CD4-positive, alpha-beta T cell treated with Interleukin-4 for 1 hour (primary cell): ENCODE measurements at regions not wholly inside any gene's neighbourhood (a gene's known extent, or its start where the extent isn't known, plus 50 kb on each side); places are given as distances from the start of the nearest gene placed in this dataset.

Experiments used
- DNase-seq, 2 donors: peaks; one replicate each; pipeline ENCODE4 v3.0.0-alpha.2; 2020 to 2022

GRCh38 chr5:2488593-2488992 lies 262.9 kb downstream of the IRX2 start:
- DNase-seq = no peak

- DNase-seq = no peak
Observed at GRCh38 chr5:2487152-2487763, 264.2 kb downstream of the IRX2 start.

GRCh38 chr5:2486373-2486772 lies 265.1 kb downstream of the IRX2 start:
- DNase-seq = no peak

- DNase-seq = no peak
Observed at GRCh38 chr5:2482778-2483177, 268.7 kb downstream of the IRX2 start.

- no peak for DNase-seq
Observed at GRCh38 chr5:2480871-2481270, 270.6 kb downstream of the IRX2 start.

GRCh38 chr5:2475902-2476301 lies 275.6 kb downstream of the IRX2 start:
- no peak for DNase-seq

- no peak for DNase-seq
Observed at GRCh38 chr5:2472670-2473069, 278.8 kb downstream of the IRX2 start.

- no peak for DNase-seq
Observed at GRCh38 chr5:2471152-2471879, 280.2 kb downstream of the IRX2 start.

GRCh38 chr5:2466966-2467365 lies 284.5 kb downstream of the IRX2 start:
- no peak for DNase-seq

GRCh38 chr5:2465383-2465782 lies 286.1 kb downstream of the IRX2 start:
- DNase-seq = no peak

- DNase-seq = no peak
Observed at GRCh38 chr5:2464141-2464540, 287.3 kb downstream of the IRX2 start.

GRCh38 chr5:2461701-2462691 lies 289.5 kb downstream of the IRX2 start:
- DNase-seq = no peak

GRCh38 chr5:2460098-2460497 lies 291.4 kb downstream of the IRX2 start:
- no peak for DNase-seq

- DNase-seq = no peak
Observed at GRCh38 chr5:2459251-2459650, 292.2 kb downstream of the IRX2 start.

- no peak for DNase-seq
Observed at GRCh38 chr5:2455878-2456277, 295.6 kb downstream of the IRX2 start.

GRCh38 chr5:2454876-2455275 lies 296.6 kb downstream of the IRX2 start:
- no peak for DNase-seq

GRCh38 chr5:2453781-2454180 lies 297.7 kb downstream of the IRX2 start:
- DNase-seq = no peak

GRCh38 chr5:2451100-2451499 lies 300.4 kb downstream of the IRX2 start:
- DNase-seq = no peak

GRCh38 chr5:2442496-2443354 lies 308.8 kb downstream of the IRX2 start:
- no peak for DNase-seq

- no peak for DNase-seq
Observed at GRCh38 chr5:2441495-2442180, 309.8 kb downstream of the IRX2 start.

- no peak for DNase-seq
Observed at GRCh38 chr5:2439608-2440007, 311.9 kb downstream of the IRX2 start.

GRCh38 chr5:2433086-2433485 lies 318.4 kb downstream of the IRX2 start:
- DNase-seq = no peak
